ENCODE measurements at regions not wholly inside any gene's neighbourhood (a gene's known extent, or its start where the extent isn't known, plus 50 kb on each side); places are given as distances from the start of the nearest gene placed in this dataset.

DNA sequence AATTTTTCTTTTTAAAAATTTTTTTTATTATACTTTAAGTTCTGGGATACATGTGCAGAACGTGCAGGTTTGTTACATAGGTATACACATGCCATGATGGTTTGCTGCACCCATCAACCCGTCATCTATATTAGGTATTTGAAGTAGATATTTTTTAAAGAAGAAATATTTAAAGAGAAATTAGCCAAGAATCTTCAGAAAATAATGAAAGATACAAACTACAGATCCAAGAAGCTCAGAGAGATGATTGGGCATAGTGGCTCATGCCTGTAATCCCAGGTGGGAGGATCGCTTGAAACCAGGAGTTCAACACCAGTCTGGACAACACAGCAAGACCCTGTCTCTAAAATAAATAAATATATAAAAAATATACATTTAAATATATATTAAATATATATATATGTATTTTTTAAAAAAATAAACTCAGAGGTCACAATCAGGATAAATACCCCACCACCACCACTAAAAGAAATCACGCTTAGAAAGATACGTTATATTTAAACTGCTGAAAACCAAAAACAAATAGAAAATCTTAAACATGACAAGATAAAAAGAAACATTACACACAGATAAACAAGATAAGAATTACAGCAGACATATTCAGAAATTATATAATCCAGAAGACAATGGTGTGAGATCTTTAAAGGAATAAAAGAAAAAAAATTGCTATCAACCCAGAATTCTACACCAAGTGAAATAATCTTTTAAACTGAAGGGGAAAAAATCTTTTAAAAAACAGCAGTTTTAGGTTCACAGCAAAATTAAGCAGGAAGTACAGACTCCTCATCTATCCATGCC lies 57.5 kb downstream of the CSF2 start:
- no peak for DNase-seq (ENCODE audit: low spot score)

DNA sequence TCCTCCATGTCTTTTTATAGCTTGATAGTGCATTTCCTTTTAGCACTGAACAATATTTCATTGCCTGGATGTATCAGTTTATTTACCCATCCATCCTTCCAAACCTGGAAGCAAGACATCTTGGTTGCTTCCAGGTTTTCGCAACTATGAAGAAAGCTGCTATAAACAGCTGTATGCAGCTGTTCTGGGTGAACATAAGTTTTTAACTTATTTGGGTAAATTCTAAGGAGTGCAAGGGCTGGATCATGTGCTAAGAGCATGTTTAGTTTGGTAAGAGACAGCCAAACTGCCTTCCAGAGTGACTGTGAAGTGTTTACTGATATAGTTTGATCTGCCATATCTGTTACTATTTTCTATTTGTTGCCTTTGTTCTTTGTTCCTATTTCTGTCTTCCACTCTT lies 58.5 kb downstream of the CSF2 start:
- no peak for DNase-seq (ENCODE audit: low spot score)

DNA sequence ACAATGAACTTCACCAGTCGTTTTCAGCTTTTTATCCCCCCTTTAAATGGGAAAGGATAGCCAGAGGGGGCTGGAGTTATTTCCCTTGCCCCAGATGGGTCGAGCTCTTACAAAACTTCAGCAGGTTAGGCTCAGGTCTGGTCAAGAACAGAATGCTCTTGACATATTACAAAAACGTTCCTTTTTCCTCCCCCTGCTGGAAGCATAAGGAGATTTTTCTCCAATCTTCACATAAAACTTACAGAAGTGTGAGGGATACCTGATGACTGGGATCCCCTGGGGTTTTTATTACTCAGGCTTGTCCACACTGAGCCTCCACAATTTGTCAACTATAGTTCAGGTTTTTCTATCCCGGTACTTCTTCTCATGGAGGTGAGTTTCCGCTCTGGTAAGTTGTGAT lies 60.8 kb downstream of the CSF2 start:
- peak; percentile 32 for DNase-seq (ENCODE audit: low spot score)

DNA sequence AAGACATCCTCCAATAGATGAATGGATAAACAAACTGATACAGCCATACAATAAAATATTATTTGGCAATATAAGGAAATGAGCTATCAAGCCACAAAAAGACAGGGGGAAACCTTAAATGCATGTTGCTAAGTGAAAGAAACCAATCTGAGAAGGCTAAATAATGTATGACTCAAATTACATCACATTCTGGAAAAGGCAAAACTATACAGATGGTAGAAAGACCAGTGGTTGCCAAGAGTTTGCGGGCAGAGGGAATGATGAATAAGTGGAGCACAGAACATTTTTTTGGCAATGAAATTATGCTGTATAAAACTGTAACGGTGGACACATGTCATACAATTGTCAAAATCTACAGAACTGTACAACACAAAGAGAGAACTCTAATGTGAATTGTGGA lies 63.3 kb downstream of the CSF2 start:
- DNase-seq (ENCODE audit: low spot score) = peak; percentile 62

DNA sequence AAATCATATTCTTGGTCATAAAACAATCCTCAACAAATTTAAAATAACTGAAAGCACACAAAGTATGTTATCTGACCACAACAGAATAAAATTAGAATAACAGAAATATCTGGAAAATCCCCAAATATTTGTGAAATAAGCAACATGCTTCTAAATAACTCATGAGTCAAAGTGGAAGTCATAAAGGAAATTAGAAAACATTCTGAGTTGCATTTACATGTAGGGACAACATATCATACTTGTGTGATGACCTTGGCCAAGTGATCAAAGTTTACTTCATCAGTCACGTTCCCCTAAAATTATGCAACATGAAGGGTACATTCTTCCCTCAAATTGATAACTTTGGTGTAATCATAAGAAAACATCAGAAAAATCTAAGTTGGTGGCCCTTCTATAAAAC lies 64.7 kb downstream of the CSF2 start:
- DNase-seq (ENCODE audit: low spot score) = no peak

All from A172 (cell line).